Thyroid gland (tissue), 4 donors: ENCODE measurements at regions not wholly inside any gene's neighbourhood (a gene's known extent, or its start where the extent isn't known, plus 50 kb on each side); places are given as distances from the start of the nearest gene placed in this dataset.
A peak's percentile ranks its signal among the peaks of the same experiment; 100 is the strongest.

Experiments used
- DNase-seq, 2 donors: peaks; one replicate each; pipeline ENCODE4 v3.0.0-alpha.2; 2019
- H3K27ac ChIP-seq, 3 donors: fragments of 200-600 bp; sonication (generic); 1 replicate in 2 of 3; 2 replicates in 1 of 3; pipeline ENCODE4 v1.5.1; 2016 to 2019; ENCODE audit warnings: mild to moderate bottlenecking in 1 of 3, moderate library complexity in 1 of 3
- H3K27me3 ChIP-seq: fragments of 200-600 bp; sonication (generic); one replicate; pipeline ENCODE4 v1.5.1; 2019
- H3K36me3 ChIP-seq, 2 donors: fragments of 200-600 bp; sonication (generic); one replicate each; pipeline ENCODE4 v1.5.1; 2016 to 2019
- H3K4me1 ChIP-seq, 2 donors: fragments of 200-600 bp; sonication (generic); one replicate each; pipeline ENCODE4 v1.5.1; 2017 to 2019
- H3K4me3 ChIP-seq, 3 donors: fragments of 200-600 bp; sonication (generic); replicated peaks in 1 of 3; 1 replicate in 2 of 3; 2 replicates in 1 of 3; pipeline ENCODE4 v1.5.1; 2016; ENCODE audit warnings: mild to moderate bottlenecking in 1 of 3
- H3K9me3 ChIP-seq: fragments of 200-600 bp; sonication (generic); one replicate; pipeline ENCODE4 v1.5.1; 2017
- POLR2A ChIP-seq, 2 donors: fragments of 450-650 bp; IDR thresholded peaks; one replicate each; pipeline ENCODE4 v1.6.1; 2017; ENCODE audit warnings: antibody characterized with exemption in 2 of 2, mild to moderate bottlenecking in 2 of 2, moderate library complexity in 1 of 2
- WGBS, 2 donors: methylation state at CpG; one replicate each; pipeline ENCODE4 v1.1.5; 2017; 5-methylcytosine and 5-hydroxymethylcytosine counted together
- intact Hi-C: fragments of 100-400 bp; cut with DNase I; formaldehyde crosslinking; loops from one replicate; pipeline ENCODE4 v1.15.1; 2023
- TF ChIP-seq, protein P1 (sequence below), 6 experiments: fragments of 200-600 bp in 3 of 6; fragments of 450-650 bp in 3 of 6; sonication (generic) in 3 of 6; IDR thresholded peaks; one replicate each; pipeline ENCODE4 v1.5.1; 2016 to 2019; ENCODE audit warnings: antibody characterized with exemption in 6 of 6, mild to moderate bottlenecking in 2 of 6, inconsistent platforms in 1 of 6, moderate library complexity in 1 of 6

DNA sequence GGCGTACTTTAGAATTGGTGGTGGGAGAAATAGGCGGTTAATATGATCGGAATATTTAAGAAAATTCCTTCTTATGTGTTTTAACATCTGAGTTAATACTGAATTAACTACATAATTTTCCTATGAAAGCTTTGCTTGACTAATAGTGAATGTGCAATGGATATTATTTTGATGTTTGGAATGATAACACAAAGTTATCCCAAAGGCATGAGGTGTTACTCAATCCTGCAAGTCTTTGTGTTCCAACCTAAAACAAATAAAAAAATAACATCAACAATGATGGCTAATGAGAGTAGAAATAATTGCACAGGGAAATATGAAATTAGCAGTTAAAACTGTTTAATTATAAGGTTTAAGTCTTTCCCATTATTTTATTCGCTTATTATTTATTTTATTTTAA is 183.6 kb upstream of the ARSJ start:
- intact Hi-C loops: no loop called here
- TF ChIP-seq, protein P1, sequence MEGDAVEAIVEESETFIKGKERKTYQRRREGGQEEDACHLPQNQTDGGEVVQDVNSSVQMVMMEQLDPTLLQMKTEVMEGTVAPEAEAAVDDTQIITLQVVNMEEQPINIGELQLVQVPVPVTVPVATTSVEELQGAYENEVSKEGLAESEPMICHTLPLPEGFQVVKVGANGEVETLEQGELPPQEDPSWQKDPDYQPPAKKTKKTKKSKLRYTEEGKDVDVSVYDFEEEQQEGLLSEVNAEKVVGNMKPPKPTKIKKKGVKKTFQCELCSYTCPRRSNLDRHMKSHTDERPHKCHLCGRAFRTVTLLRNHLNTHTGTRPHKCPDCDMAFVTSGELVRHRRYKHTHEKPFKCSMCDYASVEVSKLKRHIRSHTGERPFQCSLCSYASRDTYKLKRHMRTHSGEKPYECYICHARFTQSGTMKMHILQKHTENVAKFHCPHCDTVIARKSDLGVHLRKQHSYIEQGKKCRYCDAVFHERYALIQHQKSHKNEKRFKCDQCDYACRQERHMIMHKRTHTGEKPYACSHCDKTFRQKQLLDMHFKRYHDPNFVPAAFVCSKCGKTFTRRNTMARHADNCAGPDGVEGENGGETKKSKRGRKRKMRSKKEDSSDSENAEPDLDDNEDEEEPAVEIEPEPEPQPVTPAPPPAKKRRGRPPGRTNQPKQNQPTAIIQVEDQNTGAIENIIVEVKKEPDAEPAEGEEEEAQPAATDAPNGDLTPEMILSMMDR (IDR thresholded peaks at IDR 0.05): no peak
- TF ChIP-seq POLR2A (IDR thresholded peaks at IDR 0.05): no peak
- Histone ChIP-seq H3K4me3 (no peak overlapping the region), H3K27me3 (no peaks in the 10 kb centered on the region), H3K9me3 (no peaks in the 10 kb centered on the region), H3K27ac (no peak overlapping the region), H3K36me3 (no peaks in the 10 kb centered on the region), H3K4me1 (no peaks in the 10 kb centered on the region)
- 94 to 99% methylated on average over 4 of the region's 4 CpGs for WGBS, 2 donors
- no peak for DNase-seq

- H3K27me3 ChIP-seq: no peaks in the 10 kb centered on the region
- intact Hi-C loops: no loop called here
- H3K4me1 ChIP-seq: no peaks in the 10 kb centered on the region
- no peaks in the 10 kb centered on the region for H3K36me3 ChIP-seq
- H3K4me3 ChIP-seq: no peak overlapping the region
- TF ChIP-seq POLR2A (IDR thresholded peaks at IDR 0.05): no peak
- TF ChIP-seq, protein P1 (IDR thresholded peaks at IDR 0.05): no peak
- H3K9me3 ChIP-seq: no peaks in the 10 kb centered on the region
- H3K27ac ChIP-seq: no peak overlapping the region
- no peak for DNase-seq
- WGBS, 2 donors: 86 to 90% methylated on average over 3 of the region's 3 CpGs
Measured at GRCh38 chr4:114173968-114174367, 194.5 kb upstream of the ARSJ start.

GRCh38 chr4:114177628-114178027 is 198.2 kb upstream of the ARSJ start:
- Histone ChIP-seq H3K4me1 (no peaks in the 10 kb centered on the region), H3K36me3 (no peaks in the 10 kb centered on the region), H3K9me3 (no peaks in the 10 kb centered on the region), H3K27ac (no peak overlapping the region), H3K27me3 (no peaks in the 10 kb centered on the region), H3K4me3 (no peak overlapping the region)
- 88% methylated on average over 2 of the region's 2 CpGs for WGBS, 2 donors
- DNase-seq: no peak
- no peak for TF ChIP-seq POLR2A (IDR thresholded peaks at IDR 0.05)
- TF ChIP-seq, protein P1 (IDR thresholded peaks at IDR 0.05): no peak
- intact Hi-C loops: no loop called here

DNA sequence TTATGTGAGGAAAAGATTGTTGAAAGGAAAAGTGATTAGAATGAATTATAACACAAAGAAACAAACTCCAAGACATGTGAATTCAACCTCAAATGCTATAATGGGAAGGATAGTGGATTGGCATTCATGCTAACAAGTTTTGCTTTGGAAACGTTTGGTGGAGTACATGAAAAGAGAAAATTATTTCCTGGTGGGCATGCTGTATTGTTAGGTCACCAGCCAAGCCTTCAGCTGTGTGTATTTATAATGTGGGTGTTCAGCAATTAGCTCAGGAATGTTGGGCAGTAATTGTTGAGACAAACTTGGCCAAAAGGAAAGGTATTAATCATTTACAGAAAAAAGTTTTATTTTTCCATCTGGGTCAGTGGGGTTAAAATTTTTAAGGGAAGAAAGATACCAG is 198.9 kb upstream of the ARSJ start:
- H3K36me3 ChIP-seq: no peaks in the 10 kb centered on the region

DNA sequence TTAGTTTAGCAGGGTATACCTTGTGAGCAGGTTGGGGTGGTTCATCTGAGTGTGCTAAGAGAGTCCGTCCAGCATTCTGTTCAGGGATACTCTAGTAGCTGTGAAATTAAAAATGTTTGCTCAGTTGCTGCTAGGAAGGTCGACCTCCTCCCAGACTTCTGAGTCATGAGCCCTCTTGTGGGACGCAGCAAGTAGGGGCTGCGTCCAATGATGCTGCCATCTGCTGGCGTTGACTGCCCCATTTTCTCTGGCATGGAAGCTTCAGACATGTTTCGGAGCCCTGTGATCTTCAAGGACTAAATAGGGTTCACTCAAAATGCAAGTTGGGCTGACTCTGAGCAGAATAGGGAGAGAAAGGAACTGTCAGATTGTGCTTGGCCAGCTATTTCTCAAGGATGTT is 201.0 kb upstream of the ARSJ start:
- H3K4me1 ChIP-seq: no peaks in the 10 kb centered on the region
- H3K27me3 ChIP-seq: no peaks in the 10 kb centered on the region
- H3K36me3 ChIP-seq: no peaks in the 10 kb centered on the region
- intact Hi-C loops: no loop called here
- H3K4me3 ChIP-seq: no peak overlapping the region
- 24 to 25% methylated on average over 6 of the region's 6 CpGs for WGBS, 2 donors
- TF ChIP-seq, protein P1 (IDR thresholded peaks at IDR 0.05): peak in 2 of 6 experiments; percentile 23 to 35
- no peak for TF ChIP-seq POLR2A (IDR thresholded peaks at IDR 0.05)
- H3K9me3 ChIP-seq: no peaks in the 10 kb centered on the region
- H3K27ac ChIP-seq: no peak overlapping the region
- peak; percentile 14 to 32 for DNase-seq

More for the DNA sequence above, 198.9 kb upstream of the ARSJ start:
- H3K27ac ChIP-seq: no peak overlapping the region
- intact Hi-C loops: no loop called here
- 31 to 44% methylated on average over 1 of the region's 1 CpG for WGBS, 2 donors
- H3K27me3 ChIP-seq: no peaks in the 10 kb centered on the region
- H3K4me1 ChIP-seq: no peaks in the 10 kb centered on the region
- no peak overlapping the region for H3K4me3 ChIP-seq
- H3K9me3 ChIP-seq: no peaks in the 10 kb centered on the region
- DNase-seq: no peak
- TF ChIP-seq POLR2A (IDR thresholded peaks at IDR 0.05): no peak
- TF ChIP-seq, protein P1 (IDR thresholded peaks at IDR 0.05): no peak
